Body of pancreas (tissue), 4 donors: ENCODE measurements at regions not wholly inside any gene's neighbourhood (a gene's known extent, or its start where the extent isn't known, plus 50 kb on each side); places are given as distances from the start of the nearest gene placed in this dataset.

ENCODE experiments used
- ATAC-seq: fragments of 150-250 bp; one replicate; pipeline ENCODE4 v1.9.1; 2016
- DNase-seq, 4 donors: peaks; one replicate each; pipeline ENCODE4 v3.0.0-alpha.2; 2019
- H3K27ac ChIP-seq, 4 donors: fragments of 200-600 bp; sonication (generic); 1 replicate in 3 of 4; 2 replicates in 1 of 4; pipeline versions ENCODE4 v1.5.1 to v1.6.1; 2016 to 2019; ENCODE audit warnings: mild to moderate bottlenecking in 1 of 4, mixed read lengths in 1 of 4, moderate library complexity in 1 of 4
- H3K27me3 ChIP-seq, 2 donors: fragments of 200-600 bp; sonication (generic); one replicate each; pipeline ENCODE4 v1.6.0; 2016; ENCODE audit warnings: mild to moderate bottlenecking in 1 of 2
- H3K36me3 ChIP-seq, 2 donors: fragments of 200-600 bp; sonication (generic); replicated peaks in 1 of 2; 2 replicates each; pipeline ENCODE4 v1.5.1; 2016; ENCODE audit warnings: low read depth in 2 of 2; ENCODE audit not compliant: insufficient read depth in 1 of 2
- H3K4me1 ChIP-seq: fragments of 200-600 bp; sonication (generic); one replicate; pipeline ENCODE4 v1.6.0; 2016
- H3K4me3 ChIP-seq, 2 donors: fragments of 200-600 bp; sonication (generic); 1 replicate in 1 of 2; 2 replicates in 1 of 2; pipeline ENCODE4 v1.5.1; 2016 to 2019
- H3K9me3 ChIP-seq, 3 donors: fragments of 200-600 bp; sonication (generic); 1 replicate in 2 of 3; 2 replicates in 1 of 3; pipeline ENCODE4 v1.5.1; 2016
- CTCF ChIP-seq, 7 experiments: fragments of 450-650 bp in 4 of 7; fragments of 200-600 bp in 3 of 7; sonication (generic) in 3 of 7; IDR thresholded peaks; one replicate each; pipeline ENCODE4 v1.5.1; 2016 to 2019; ENCODE audit warnings: antibody characterized with exemption in 7 of 7
- POLR2A ChIP-seq, 3 donors: fragments of 450-650 bp; IDR thresholded peaks; one replicate each; pipeline ENCODE4 v1.6.1; 2016; ENCODE audit warnings: antibody characterized with exemption in 3 of 3, mild to moderate bottlenecking in 2 of 3
- WGBS, 2 donors: methylation state at CpG; one replicate each; pipeline ENCODE4 v1.1.5; 2017; 5-methylcytosine and 5-hydroxymethylcytosine counted together
- intact Hi-C: fragments of 100-400 bp; cut with DNase I; formaldehyde crosslinking; loops from one replicate; pipeline ENCODE4 v1.15.1; 2023

- ATAC-seq (no peak), DNase-seq (no peak)
- no peaks in the 10 kb centered on the region for H3K36me3 ChIP-seq
- intact Hi-C loops, result no loop called here
- WGBS, 2 donors, result 73 to 78% methylated on average over 2 of the region's 2 CpGs
- H3K27ac ChIP-seq, result no peak overlapping the region
- H3K9me3 ChIP-seq, result no peaks in the 10 kb centered on the region
- no peak for TF ChIP-seq POLR2A (IDR thresholded peaks at IDR 0.05)
- TF ChIP-seq CTCF (IDR thresholded peaks at IDR 0.05), result no peak
- no peaks in the 10 kb centered on the region for H3K27me3 ChIP-seq
- H3K4me3 ChIP-seq, result no peak overlapping the region
- no peaks in the 10 kb centered on the region for H3K4me1 ChIP-seq
Observed at GRCh38 chr13:37351211-37351610, 245.7 kb upstream of the CSNK1A1L start.

- no peaks in the 10 kb centered on the region for H3K4me1 ChIP-seq
- no peaks in the 10 kb centered on the region for H3K36me3 ChIP-seq
- TF ChIP-seq POLR2A (IDR thresholded peaks at IDR 0.05) (no peak), CTCF (IDR thresholded peaks at IDR 0.05) (no peak)
- WGBS, 2 donors, result 64 to 78% methylated on average over 4 of the region's 4 CpGs
- H3K27ac ChIP-seq, result no peak overlapping the region
- no peak overlapping the region for H3K4me3 ChIP-seq
- no peaks in the 10 kb centered on the region for H3K9me3 ChIP-seq
- DNase-seq (no peak), ATAC-seq (no peak)
- no peaks in the 10 kb centered on the region for H3K27me3 ChIP-seq
- intact Hi-C loops, result no loop called here
Observed at GRCh38 chr13:37349916-37350315, 244.5 kb upstream of the CSNK1A1L start.

GRCh38 chr13:37348916-37349643 lies 243.6 kb upstream of the CSNK1A1L start:
- 31 to 40% methylated on average over 3 of the region's 3 CpGs for WGBS, 2 donors
- H3K27ac ChIP-seq, result no peak overlapping the region

GRCh38 chr13:37345869-37346268 lies 240.4 kb upstream of the CSNK1A1L start:
- intact Hi-C loops, result no loop called here
- no peak overlapping the region for H3K27ac ChIP-seq
- H3K27me3 ChIP-seq, result no peaks in the 10 kb centered on the region
- no peaks in the 10 kb centered on the region for H3K4me1 ChIP-seq
- no peaks in the 10 kb centered on the region for H3K9me3 ChIP-seq
- H3K4me3 ChIP-seq, result no peak overlapping the region
- no peaks in the 10 kb centered on the region for H3K36me3 ChIP-seq
- 0 to 6% methylated on average over 1 of the region's 1 CpG for WGBS, 2 donors
- ATAC-seq (no peak), DNase-seq (no peak)
- TF ChIP-seq CTCF (IDR thresholded peaks at IDR 0.05) (no peak), POLR2A (IDR thresholded peaks at IDR 0.05) (no peak)

More at GRCh38 chr13:37348916-37349643, 243.6 kb upstream of the CSNK1A1L start:
- H3K4me1 ChIP-seq, result no peaks in the 10 kb centered on the region
- no peaks in the 10 kb centered on the region for H3K36me3 ChIP-seq
- intact Hi-C loops, result no loop called here
- TF ChIP-seq CTCF (IDR thresholded peaks at IDR 0.05) (no peak), POLR2A (IDR thresholded peaks at IDR 0.05) (no peak)
- H3K4me3 ChIP-seq, result no peak overlapping the region
- DNase-seq, result no peak
- ATAC-seq, result no peak
- no peaks in the 10 kb centered on the region for H3K9me3 ChIP-seq
- H3K27me3 ChIP-seq, result no peaks in the 10 kb centered on the region

- Histone ChIP-seq H3K27me3 (no peaks in the 10 kb centered on the region), H3K9me3 (no peaks in the 10 kb centered on the region), H3K27ac (no peak overlapping the region), H3K4me3 (no peak overlapping the region), H3K36me3 (no peaks in the 10 kb centered on the region), H3K4me1 (no peaks in the 10 kb centered on the region)
- ATAC-seq (no peak), DNase-seq (no peak)
- no peak for TF ChIP-seq POLR2A (IDR thresholded peaks at IDR 0.05)
- TF ChIP-seq CTCF (IDR thresholded peaks at IDR 0.05), result no peak
- WGBS, 2 donors, result 52 to 60% methylated on average over 5 of the region's 5 CpGs
- intact Hi-C loops, result no loop called here
Observed at GRCh38 chr13:37345391-37345790, 239.9 kb upstream of the CSNK1A1L start.
